HFF-Myc (cell line): ENCODE measurements at regions not wholly inside any gene's neighbourhood (a gene's known extent, or its start where the extent isn't known, plus 50 kb on each side); places are given as distances from the start of the nearest gene placed in this dataset.

Experiments used
- DNase-seq: peaks from one replicate; pipeline ENCODE4 v3.0.0-alpha.2; 2011; ENCODE audit warnings: low read depth; ENCODE audit errors: extremely low read depth
- H3K4me3 ChIP-seq: replicated peaks from 2 replicates; pipeline ENCODE4 v1.5.1; 2011; ENCODE audit warnings: low read depth, mild to moderate bottlenecking, control low read depth, low read length
- TF ChIP-seq, protein P1 (sequence below): IDR thresholded peaks from 2 replicates; pipeline ENCODE4 v1.5.1; 2012; ENCODE audit warnings: mild to moderate bottlenecking, low read depth, low read length, control low read depth; ENCODE audit errors: missing control alignments

DNA sequence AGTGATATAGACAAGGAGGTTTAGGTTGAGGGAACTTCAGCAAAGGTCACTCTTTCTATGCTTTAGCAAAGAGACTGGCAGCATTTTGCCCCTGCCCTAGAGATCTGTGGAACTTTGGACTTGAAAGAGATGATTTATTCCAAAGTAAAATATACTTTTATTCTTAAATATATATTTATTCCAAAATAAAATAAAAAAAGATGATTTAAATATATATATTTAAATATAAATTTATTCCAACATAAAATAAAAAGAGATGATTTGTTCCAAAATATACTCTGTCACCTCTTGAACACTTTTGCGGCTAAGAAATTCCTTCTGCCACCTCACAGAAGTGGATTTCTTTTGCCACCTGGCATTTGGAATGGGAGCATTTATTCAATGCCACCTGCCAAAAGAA, 521.3 kb upstream of the CHORDC1 start:
- TF ChIP-seq, protein P1, sequence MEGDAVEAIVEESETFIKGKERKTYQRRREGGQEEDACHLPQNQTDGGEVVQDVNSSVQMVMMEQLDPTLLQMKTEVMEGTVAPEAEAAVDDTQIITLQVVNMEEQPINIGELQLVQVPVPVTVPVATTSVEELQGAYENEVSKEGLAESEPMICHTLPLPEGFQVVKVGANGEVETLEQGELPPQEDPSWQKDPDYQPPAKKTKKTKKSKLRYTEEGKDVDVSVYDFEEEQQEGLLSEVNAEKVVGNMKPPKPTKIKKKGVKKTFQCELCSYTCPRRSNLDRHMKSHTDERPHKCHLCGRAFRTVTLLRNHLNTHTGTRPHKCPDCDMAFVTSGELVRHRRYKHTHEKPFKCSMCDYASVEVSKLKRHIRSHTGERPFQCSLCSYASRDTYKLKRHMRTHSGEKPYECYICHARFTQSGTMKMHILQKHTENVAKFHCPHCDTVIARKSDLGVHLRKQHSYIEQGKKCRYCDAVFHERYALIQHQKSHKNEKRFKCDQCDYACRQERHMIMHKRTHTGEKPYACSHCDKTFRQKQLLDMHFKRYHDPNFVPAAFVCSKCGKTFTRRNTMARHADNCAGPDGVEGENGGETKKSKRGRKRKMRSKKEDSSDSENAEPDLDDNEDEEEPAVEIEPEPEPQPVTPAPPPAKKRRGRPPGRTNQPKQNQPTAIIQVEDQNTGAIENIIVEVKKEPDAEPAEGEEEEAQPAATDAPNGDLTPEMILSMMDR, result no peak
- no peak for DNase-seq
- H3K4me3 ChIP-seq, result no peak overlapping the region

DNA sequence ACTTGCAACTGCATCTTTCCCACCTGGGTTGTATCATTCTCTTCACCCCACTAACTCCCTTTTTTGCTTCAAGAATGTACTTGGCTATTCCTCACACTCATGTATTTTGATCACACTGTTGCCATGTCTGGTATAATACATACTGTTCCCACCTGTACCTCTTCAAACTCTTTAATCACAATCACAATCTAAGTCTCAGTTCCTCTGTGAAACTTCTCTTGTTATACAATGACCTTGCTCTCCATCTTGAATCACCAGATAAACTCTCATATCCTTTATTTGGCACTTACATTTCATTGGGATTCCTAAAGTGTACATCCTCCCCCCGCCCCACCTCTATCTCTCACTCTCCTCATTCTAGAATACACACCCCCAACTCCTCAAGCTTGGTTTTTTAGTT, 516.0 kb upstream of the CHORDC1 start:
- no peak overlapping the region for H3K4me3 ChIP-seq
- TF ChIP-seq, protein P1, result no peak
- no peak for DNase-seq

DNA sequence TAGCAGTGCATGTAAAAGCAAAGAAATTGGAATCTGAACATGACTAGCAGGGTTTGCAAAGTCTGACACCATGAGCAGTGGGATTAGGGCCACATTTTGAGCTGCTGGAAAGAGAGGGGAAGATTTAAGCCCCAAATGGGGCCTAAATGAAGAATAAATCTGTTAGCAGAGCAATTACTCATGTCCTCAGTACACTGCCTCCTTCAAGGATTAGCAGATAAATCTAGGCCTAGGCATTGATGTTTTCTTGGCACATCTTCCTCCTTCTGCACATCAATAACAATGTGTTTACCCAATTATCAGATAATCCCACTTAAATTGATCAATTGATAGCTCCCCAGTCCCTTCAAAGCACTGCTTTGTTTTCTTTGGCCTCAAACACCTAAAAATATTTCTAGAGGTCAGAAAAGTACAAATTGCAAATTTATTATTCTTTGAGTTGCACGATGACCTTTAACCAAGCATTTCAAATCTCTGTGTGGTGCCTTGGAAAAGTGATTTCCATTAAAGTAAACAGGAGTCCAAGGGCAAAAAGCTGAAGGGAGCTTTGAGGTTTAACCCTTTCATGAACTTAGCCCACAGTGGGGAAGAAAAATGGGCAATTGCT, 514.7 kb upstream of the CHORDC1 start:
- TF ChIP-seq, protein P1, result no peak
- no peak for DNase-seq
- no peak overlapping the region for H3K4me3 ChIP-seq

DNA sequence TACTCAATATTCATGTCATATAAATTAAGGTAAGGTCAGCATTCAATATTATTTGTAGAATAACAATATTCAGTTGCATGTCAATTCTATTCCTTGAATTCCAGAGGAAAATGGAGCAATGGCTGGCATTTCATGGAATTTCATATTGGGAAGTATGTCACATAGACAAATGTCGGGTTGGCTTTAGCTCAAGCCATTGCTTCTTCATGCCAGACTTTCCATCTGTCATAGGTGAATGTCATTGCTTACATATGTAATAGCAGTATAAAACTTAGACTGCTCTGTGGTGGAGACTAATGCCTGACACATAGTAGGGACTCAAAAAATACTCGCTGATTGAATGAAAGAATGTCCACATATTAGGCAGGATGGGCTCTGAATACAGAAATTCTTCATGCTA, 509.6 kb upstream of the CHORDC1 start:
- no peak for DNase-seq

DNA sequence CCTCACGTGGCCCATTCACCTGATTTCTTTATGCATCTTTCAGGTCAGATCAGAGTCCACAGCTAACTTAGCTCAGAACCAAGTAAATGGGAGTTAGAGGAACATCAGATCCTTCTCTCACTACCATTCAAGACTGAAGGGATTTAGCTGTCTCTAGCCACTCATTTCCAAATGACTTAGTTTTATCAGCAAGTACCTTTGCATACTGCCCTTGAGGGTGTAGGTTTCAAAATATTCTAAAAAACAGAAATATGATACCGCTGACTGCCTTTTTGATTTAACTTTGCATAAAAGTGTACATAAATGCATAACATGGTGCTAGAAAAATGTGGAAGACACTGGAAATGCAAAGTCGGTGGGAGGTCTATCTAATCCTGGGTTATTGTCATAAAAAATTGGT, 500.6 kb upstream of the CHORDC1 start:
- DNase-seq, result no peak
- TF ChIP-seq, protein P1, result no peak
- H3K4me3 ChIP-seq, result no peak overlapping the region

More for the DNA sequence above, 509.6 kb upstream of the CHORDC1 start:
- no peak overlapping the region for H3K4me3 ChIP-seq
- TF ChIP-seq, protein P1, result no peak

DNA sequence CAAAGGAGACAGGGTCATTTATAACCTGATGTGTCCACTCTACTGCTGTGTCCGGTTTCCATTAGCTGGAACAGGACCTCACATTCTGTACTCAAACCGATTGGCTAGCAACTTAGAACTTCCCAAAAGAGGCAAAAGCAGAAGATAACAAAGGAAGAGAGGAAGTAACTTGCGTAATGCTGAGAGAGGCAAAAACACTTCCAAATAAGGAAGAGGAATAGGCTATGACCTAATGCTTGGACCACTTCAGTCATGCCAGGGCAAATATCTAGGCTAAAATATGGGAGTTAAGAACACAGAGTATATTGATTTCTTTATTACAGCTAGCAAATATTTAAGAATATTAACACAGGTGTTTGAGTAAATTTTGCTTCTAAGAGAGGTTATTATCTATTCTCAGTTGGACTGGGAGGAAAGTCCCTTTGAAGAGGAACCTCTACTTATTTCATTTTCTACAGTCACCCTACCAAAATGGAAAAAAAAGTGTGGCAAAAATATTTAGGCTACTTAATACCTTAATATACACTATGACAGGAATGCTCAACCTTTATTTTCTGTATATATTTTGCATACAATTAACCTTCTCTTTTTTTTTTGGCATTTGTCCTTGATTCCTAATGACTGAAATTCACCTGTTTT, 499.8 kb upstream of the CHORDC1 start:
- DNase-seq, result no peak
- TF ChIP-seq, protein P1, result no peak
- H3K4me3 ChIP-seq, result no peak overlapping the region
